ENCODE measurements at regions not wholly inside any gene's neighbourhood (a gene's known extent, or its start where the extent isn't known, plus 50 kb on each side); places are given as distances from the start of the nearest gene placed in this dataset.
"Not testable (repeated sequence)": the region's sequence is repeated elsewhere in the genome, so short reads cannot be mapped to it uniquely, and the experiment has no call there.

GRCh38 chr1:90357995-90358394 is 359.1 kb downstream of the BARHL2 start:
- H3K4me3 ChIP-seq (ENCODE audit: low read depth, low read length): no peak overlapping the region
- H3K4me3 Mint-ChIP-seq: peak overlapping the region in 1 of 4 donors; percentile 73
- no peaks in the 10 kb centered on the region for H3K4me1 Mint-ChIP-seq
- no peak overlapping the region for H3K27ac ChIP-seq (ENCODE audit: insufficient read depth, low read length, poor library complexity, severe bottlenecking)
- no peaks in the 10 kb centered on the region for H3K36me3 Mint-ChIP-seq
- ATAC-seq (ENCODE audit: low read depth in 2 of 2): no peak
- no peaks in the 10 kb centered on the region for H3K9me3 ChIP-seq (ENCODE audit: control insufficient read depth in 2 of 2, low read length in 2 of 2)
- no peaks in the 10 kb centered on the region for H3K27me3 ChIP-seq (ENCODE audit: control insufficient read depth, insufficient read depth, low read length)
- H3K36me3 ChIP-seq (ENCODE audit: control insufficient read depth, insufficient read depth, low read length): no peaks in the 10 kb centered on the region
- no peak for DNase-seq
- peaks cover 0 to 3% (median 0%) of the 10 kb centered on the region in 7 donors for H3K9me3 Mint-ChIP-seq
- peaks cover 7% of the 10 kb centered on the region for H3K4me1 ChIP-seq (ENCODE audit: control insufficient read depth, insufficient read depth, low read length, poor library complexity, severe bottlenecking)
- H3K27me3 Mint-ChIP-seq: peaks cover 4% of the 10 kb centered on the region
- no peak overlapping the region for H3K27ac Mint-ChIP-seq

DNA sequence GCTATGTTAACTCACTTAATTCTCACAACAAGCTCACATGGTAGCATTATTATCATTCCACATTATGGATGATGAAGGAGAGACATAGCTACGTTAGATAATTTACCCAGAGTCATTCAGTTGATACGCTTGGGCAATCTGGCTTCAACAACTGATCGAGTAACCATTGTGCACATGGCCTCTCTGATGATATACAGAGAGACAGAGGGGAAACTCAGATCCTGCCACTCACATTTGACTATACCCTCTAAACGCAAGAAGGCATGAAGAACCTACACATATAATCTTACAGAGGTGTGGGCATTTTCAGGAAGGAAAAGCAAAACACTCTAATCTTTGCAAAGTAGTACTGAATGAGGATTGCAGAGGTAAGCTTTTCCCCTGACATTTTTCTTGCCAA is 360.1 kb downstream of the BARHL2 start:
- Histone ChIP-seq H3K9me3 (ENCODE audit: control insufficient read depth in 2 of 2, low read length in 2 of 2) (no peaks in the 10 kb centered on the region), H3K27me3 (ENCODE audit: control insufficient read depth, insufficient read depth, low read length) (no peaks in the 10 kb centered on the region), H3K27ac (ENCODE audit: insufficient read depth, low read length, poor library complexity, severe bottlenecking) (no peak overlapping the region), H3K36me3 (ENCODE audit: control insufficient read depth, insufficient read depth, low read length) (no peaks in the 10 kb centered on the region), H3K4me1 (ENCODE audit: control insufficient read depth, insufficient read depth, low read length, poor library complexity, severe bottlenecking) (peaks cover 7% of the 10 kb centered on the region), H3K4me3 (ENCODE audit: low read depth, low read length) (no peak overlapping the region)
- H3K27ac Mint-ChIP-seq: no peak overlapping the region
- DNase-seq: no peak
- ATAC-seq (ENCODE audit: low read depth in 2 of 2): no peak
- peaks cover 5% of the 10 kb centered on the region for H3K27me3 Mint-ChIP-seq
- no peaks in the 10 kb centered on the region for H3K36me3 Mint-ChIP-seq
- no peaks in the 10 kb centered on the region for H3K4me1 Mint-ChIP-seq
- H3K9me3 Mint-ChIP-seq: peaks cover 0 to 3% (median 0%) of the 10 kb centered on the region in 7 donors
- no peak overlapping the region for H3K4me3 Mint-ChIP-seq

DNA sequence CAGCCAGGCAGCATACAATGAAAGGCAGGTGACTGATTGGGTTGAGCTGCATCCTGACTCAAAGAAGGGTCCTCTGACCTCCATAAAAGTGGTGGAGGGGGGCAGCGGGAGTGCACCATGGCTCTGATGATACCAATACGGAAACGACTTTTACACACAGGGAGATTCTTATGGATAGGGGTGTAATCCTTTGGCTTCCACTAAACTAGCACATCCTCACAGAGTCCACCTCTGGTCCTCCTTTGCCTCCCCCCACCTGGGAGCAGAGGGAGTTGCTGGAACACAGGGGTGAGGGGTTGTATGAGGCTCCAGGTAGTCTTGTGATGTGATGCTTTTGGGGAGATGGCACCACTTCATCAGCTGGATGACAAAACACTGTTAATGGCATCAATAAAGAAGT is 361.0 kb downstream of the BARHL2 start:
- Mint-ChIP-seq H3K27ac (no peak overlapping the region), H3K9me3 (peaks cover 0 to 4% (median 0%) of the 10 kb centered on the region in 7 donors)

DNA sequence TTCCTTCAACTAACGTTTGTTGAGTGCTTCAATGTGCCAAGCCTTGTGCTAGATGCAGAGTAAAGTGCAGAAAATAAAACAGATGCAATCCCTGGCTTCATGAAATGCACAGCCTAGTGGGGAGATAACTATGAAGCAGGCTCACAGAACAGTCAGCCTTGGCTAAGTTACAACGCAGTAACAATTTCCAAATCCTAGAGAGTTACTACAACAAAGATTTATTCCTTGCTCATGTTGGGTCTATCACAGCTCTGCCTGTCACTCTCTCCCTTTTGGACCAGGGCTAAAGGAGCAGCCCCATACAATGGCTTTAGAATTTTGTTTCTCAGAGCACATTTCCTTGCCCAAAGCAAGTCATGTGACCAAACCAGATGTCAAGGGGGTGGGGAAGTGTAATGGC is 359.8 kb downstream of the ZNF326 start:
- H3K27ac Mint-ChIP-seq: no peak overlapping the region
- Histone ChIP-seq H3K9me3 (ENCODE audit: control insufficient read depth in 2 of 2, low read length in 2 of 2) (no peaks in the 10 kb centered on the region), H3K4me3 (ENCODE audit: low read depth, low read length) (no peak overlapping the region), H3K36me3 (ENCODE audit: control insufficient read depth, insufficient read depth, low read length) (no peaks in the 10 kb centered on the region), H3K4me1 (ENCODE audit: control insufficient read depth, insufficient read depth, low read length, poor library complexity, severe bottlenecking) (peaks cover 7% of the 10 kb centered on the region), H3K27me3 (ENCODE audit: control insufficient read depth, insufficient read depth, low read length) (no peaks in the 10 kb centered on the region), H3K27ac (ENCODE audit: insufficient read depth, low read length, poor library complexity, severe bottlenecking) (no peak overlapping the region)
- no peak overlapping the region for H3K4me3 Mint-ChIP-seq
- no peaks in the 10 kb centered on the region for H3K4me1 Mint-ChIP-seq
- DNase-seq (no peak), ATAC-seq (ENCODE audit: low read depth in 2 of 2) (no peak)
- peaks cover 0 to 5% (median 2%) of the 10 kb centered on the region in 7 donors for H3K9me3 Mint-ChIP-seq
- H3K36me3 Mint-ChIP-seq: no peaks in the 10 kb centered on the region
- peaks cover 5% of the 10 kb centered on the region for H3K27me3 Mint-ChIP-seq

More for the DNA sequence above, 361.0 kb downstream of the BARHL2 start:
- ATAC-seq (ENCODE audit: low read depth in 2 of 2) (no peak), DNase-seq (no peak)
- H3K36me3 ChIP-seq (ENCODE audit: control insufficient read depth, insufficient read depth, low read length): no peaks in the 10 kb centered on the region
- H3K4me3 ChIP-seq (ENCODE audit: low read depth, low read length): no peak overlapping the region
- Mint-ChIP-seq H3K27me3 (peaks cover 5% of the 10 kb centered on the region), H3K36me3 (no peaks in the 10 kb centered on the region), H3K4me3 (no peak overlapping the region), H3K4me1 (no peaks in the 10 kb centered on the region)
- H3K9me3 ChIP-seq (ENCODE audit: control insufficient read depth in 2 of 2, low read length in 2 of 2): no peaks in the 10 kb centered on the region
- no peaks in the 10 kb centered on the region for H3K27me3 ChIP-seq (ENCODE audit: control insufficient read depth, insufficient read depth, low read length)
- H3K27ac ChIP-seq (ENCODE audit: insufficient read depth, low read length, poor library complexity, severe bottlenecking): no peak overlapping the region
- H3K4me1 ChIP-seq (ENCODE audit: control insufficient read depth, insufficient read depth, low read length, poor library complexity, severe bottlenecking): peaks cover 7% of the 10 kb centered on the region

GRCh38 chr1:90351019-90351418 is 356.1 kb downstream of the ZNF326 start:
- H3K4me1 Mint-ChIP-seq: no peaks in the 10 kb centered on the region
- no peaks in the 10 kb centered on the region for H3K4me1 ChIP-seq (ENCODE audit: control insufficient read depth, insufficient read depth, low read length, poor library complexity, severe bottlenecking)
- ATAC-seq (ENCODE audit: low read depth in 2 of 2) (no peak), DNase-seq (no peak)
- H3K27me3 ChIP-seq (ENCODE audit: control insufficient read depth, insufficient read depth, low read length): no peaks in the 10 kb centered on the region
- H3K27ac ChIP-seq (ENCODE audit: insufficient read depth, low read length, poor library complexity, severe bottlenecking): no peak overlapping the region
- H3K27ac Mint-ChIP-seq: no peak overlapping the region
- H3K9me3 Mint-ChIP-seq: peaks cover 0 to 13% (median 7%) of the 10 kb centered on the region in 7 donors
- H3K9me3 ChIP-seq (ENCODE audit: control insufficient read depth in 2 of 2, low read length in 2 of 2): peaks cover 5 to 9% of the 10 kb centered on the region in 2 experiments
- no peak overlapping the region for H3K4me3 ChIP-seq (ENCODE audit: low read depth, low read length)
- H3K36me3 Mint-ChIP-seq: no peaks in the 10 kb centered on the region
- H3K4me3 Mint-ChIP-seq: no peak overlapping the region
- no peaks in the 10 kb centered on the region for H3K36me3 ChIP-seq (ENCODE audit: control insufficient read depth, insufficient read depth, low read length)
- H3K27me3 Mint-ChIP-seq: peaks cover 5% of the 10 kb centered on the region

- Mint-ChIP-seq H3K4me1 (no peaks in the 10 kb centered on the region), H3K9me3 (peaks cover 0 to 13% (median 10%) of the 10 kb centered on the region in 7 donors), H3K4me3 (no peak overlapping the region), H3K36me3 (no peaks in the 10 kb centered on the region), H3K27ac (no peak overlapping the region), H3K27me3 (peaks cover 5% of the 10 kb centered on the region)
- H3K36me3 ChIP-seq (ENCODE audit: control insufficient read depth, insufficient read depth, low read length): no peaks in the 10 kb centered on the region
- H3K4me1 ChIP-seq (ENCODE audit: control insufficient read depth, insufficient read depth, low read length, poor library complexity, severe bottlenecking): no peaks in the 10 kb centered on the region
- ATAC-seq (ENCODE audit: low read depth in 2 of 2): no peak
- H3K9me3 ChIP-seq (ENCODE audit: control insufficient read depth in 2 of 2, low read length in 2 of 2): peaks cover 5 to 9% of the 10 kb centered on the region in 2 experiments
- H3K27ac ChIP-seq (ENCODE audit: insufficient read depth, low read length, poor library complexity, severe bottlenecking): no peak overlapping the region
- H3K4me3 ChIP-seq (ENCODE audit: low read depth, low read length): no peak overlapping the region
- no peaks in the 10 kb centered on the region for H3K27me3 ChIP-seq (ENCODE audit: control insufficient read depth, insufficient read depth, low read length)
- no peak for DNase-seq
Observed at GRCh38 chr1:90349510-90349909, 354.6 kb downstream of the ZNF326 start.

DNA sequence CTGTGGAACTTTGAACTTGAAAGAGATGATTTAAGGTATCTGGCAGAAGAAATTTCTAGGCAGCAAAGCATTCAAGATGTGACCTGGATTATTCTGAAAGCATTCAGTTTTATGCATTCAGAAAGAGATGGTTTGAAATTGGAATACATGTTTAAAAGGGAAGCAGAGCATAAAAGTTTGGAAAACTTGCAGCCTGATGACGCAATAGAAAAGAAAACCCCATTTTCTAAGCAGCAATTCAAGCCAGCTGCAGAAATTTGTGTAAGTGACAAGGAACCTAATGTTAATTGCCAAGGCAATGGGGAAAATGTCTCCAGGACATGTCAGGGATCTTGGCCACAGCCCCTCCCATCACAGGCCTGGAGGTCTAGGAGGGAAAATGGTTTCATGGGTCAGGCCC is 354.0 kb downstream of the ZNF326 start:
- no peak overlapping the region for H3K4me3 ChIP-seq (ENCODE audit: low read depth, low read length)
- no peaks in the 10 kb centered on the region for H3K27me3 ChIP-seq (ENCODE audit: control insufficient read depth, insufficient read depth, low read length)
- H3K36me3 ChIP-seq (ENCODE audit: control insufficient read depth, insufficient read depth, low read length): no peaks in the 10 kb centered on the region
- peaks cover 0 to 13% (median 10%) of the 10 kb centered on the region in 7 donors for H3K9me3 Mint-ChIP-seq
- H3K4me3 Mint-ChIP-seq: no peak overlapping the region
- no peaks in the 10 kb centered on the region for H3K4me1 ChIP-seq (ENCODE audit: control insufficient read depth, insufficient read depth, low read length, poor library complexity, severe bottlenecking)
- H3K36me3 Mint-ChIP-seq: no peaks in the 10 kb centered on the region
- DNase-seq (no peak), ATAC-seq (ENCODE audit: low read depth in 2 of 2) (no peak)
- no peak overlapping the region for H3K27ac Mint-ChIP-seq
- H3K27me3 Mint-ChIP-seq: peaks cover 5% of the 10 kb centered on the region
- no peaks in the 10 kb centered on the region for H3K4me1 Mint-ChIP-seq
- peaks cover 5 to 9% of the 10 kb centered on the region in 2 experiments for H3K9me3 ChIP-seq (ENCODE audit: control insufficient read depth in 2 of 2, low read length in 2 of 2)
- no peak overlapping the region for H3K27ac ChIP-seq (ENCODE audit: insufficient read depth, low read length, poor library complexity, severe bottlenecking)

GRCh38 chr1:90348459-90348858 is 353.5 kb downstream of the ZNF326 start:
- H3K9me3 ChIP-seq (ENCODE audit: control insufficient read depth in 2 of 2, low read length in 2 of 2); H3K36me3 ChIP-seq (ENCODE audit: control insufficient read depth, insufficient read depth, low read length); H3K36me3 Mint-ChIP-seq; H3K4me3 Mint-ChIP-seq; H3K4me3 ChIP-seq (ENCODE audit: low read depth, low read length); H3K27me3 ChIP-seq (ENCODE audit: control insufficient read depth, insufficient read depth, low read length); H3K27me3 Mint-ChIP-seq; H3K4me1 ChIP-seq (ENCODE audit: control insufficient read depth, insufficient read depth, low read length, poor library complexity, severe bottlenecking); ATAC-seq (ENCODE audit: low read depth in 2 of 2); H3K4me1 Mint-ChIP-seq; H3K27ac ChIP-seq (ENCODE audit: insufficient read depth, low read length, poor library complexity, severe bottlenecking); DNase-seq; H3K27ac Mint-ChIP-seq: not testable (repeated sequence)
- peaks cover 0 to 13% (median 10%) of the 10 kb centered on the region in 7 donors for H3K9me3 Mint-ChIP-seq
